ENCODE measurements at regions not wholly inside any gene's neighbourhood (a gene's known extent, or its start where the extent isn't known, plus 50 kb on each side); places are given as distances from the start of the nearest gene placed in this dataset.

DNA sequence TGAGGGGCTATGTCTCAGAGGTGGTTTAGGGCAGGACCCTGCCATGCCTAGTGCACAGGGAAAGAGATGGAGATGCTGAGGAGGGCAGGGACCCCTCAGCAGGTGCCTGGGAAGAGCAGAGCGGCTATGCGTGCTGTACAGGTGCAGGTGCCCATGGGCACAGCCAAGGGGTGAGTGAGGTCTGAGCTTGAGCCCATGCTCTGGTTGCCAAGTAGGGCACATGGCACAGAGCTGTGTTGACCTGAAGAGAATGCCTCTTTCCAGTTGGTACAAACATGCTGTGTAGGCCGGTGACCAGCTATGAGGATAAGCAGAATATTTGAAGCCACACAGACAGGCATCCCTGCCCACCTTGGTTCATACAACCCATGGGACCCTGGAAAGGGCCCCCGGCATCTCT lies 65.8 kb upstream of the NECTIN1 start:
- no peak for TF ChIP-seq POLR2A (IDR thresholded peaks at IDR 0.05; ENCODE audit: low read depth, low read length)
- TF ChIP-seq, protein P1, sequence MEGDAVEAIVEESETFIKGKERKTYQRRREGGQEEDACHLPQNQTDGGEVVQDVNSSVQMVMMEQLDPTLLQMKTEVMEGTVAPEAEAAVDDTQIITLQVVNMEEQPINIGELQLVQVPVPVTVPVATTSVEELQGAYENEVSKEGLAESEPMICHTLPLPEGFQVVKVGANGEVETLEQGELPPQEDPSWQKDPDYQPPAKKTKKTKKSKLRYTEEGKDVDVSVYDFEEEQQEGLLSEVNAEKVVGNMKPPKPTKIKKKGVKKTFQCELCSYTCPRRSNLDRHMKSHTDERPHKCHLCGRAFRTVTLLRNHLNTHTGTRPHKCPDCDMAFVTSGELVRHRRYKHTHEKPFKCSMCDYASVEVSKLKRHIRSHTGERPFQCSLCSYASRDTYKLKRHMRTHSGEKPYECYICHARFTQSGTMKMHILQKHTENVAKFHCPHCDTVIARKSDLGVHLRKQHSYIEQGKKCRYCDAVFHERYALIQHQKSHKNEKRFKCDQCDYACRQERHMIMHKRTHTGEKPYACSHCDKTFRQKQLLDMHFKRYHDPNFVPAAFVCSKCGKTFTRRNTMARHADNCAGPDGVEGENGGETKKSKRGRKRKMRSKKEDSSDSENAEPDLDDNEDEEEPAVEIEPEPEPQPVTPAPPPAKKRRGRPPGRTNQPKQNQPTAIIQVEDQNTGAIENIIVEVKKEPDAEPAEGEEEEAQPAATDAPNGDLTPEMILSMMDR (conservative IDR thresholded peaks at IDR 0.05; ENCODE audit: low read depth, low read length) = no peak
- TF ChIP-seq BHLHE40 (IDR thresholded peaks at IDR 0.05; ENCODE audit: low read depth, low read length) = no peak
- no peak for TF ChIP-seq MXI1 (IDR thresholded peaks at IDR 0.05; ENCODE audit: borderline replicate concordance, low read depth, low read length)
- no peak for TF ChIP-seq SMC3 (IDR thresholded peaks at IDR 0.05; ENCODE audit: low read depth, low read length)
- no peak for TF ChIP-seq MAFK (IDR thresholded peaks at IDR 0.05; ENCODE audit: low read depth, low read length)
- TF ChIP-seq CEBPB (IDR thresholded peaks at IDR 0.05; ENCODE audit: low read depth, low read length) = no peak
- no peak for TF ChIP-seq RAD21 (IDR thresholded peaks at IDR 0.05; ENCODE audit: low read length)
- TF ChIP-seq, protein P2, sequence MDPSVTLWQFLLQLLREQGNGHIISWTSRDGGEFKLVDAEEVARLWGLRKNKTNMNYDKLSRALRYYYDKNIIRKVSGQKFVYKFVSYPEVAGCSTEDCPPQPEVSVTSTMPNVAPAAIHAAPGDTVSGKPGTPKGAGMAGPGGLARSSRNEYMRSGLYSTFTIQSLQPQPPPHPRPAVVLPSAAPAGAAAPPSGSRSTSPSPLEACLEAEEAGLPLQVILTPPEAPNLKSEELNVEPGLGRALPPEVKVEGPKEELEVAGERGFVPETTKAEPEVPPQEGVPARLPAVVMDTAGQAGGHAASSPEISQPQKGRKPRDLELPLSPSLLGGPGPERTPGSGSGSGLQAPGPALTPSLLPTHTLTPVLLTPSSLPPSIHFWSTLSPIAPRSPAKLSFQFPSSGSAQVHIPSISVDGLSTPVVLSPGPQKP (IDR thresholded peaks at IDR 0.05; ENCODE audit: borderline replicate concordance, low read depth, low read length) = no peak
- no peak for TF ChIP-seq RFX5 (IDR thresholded peaks at IDR 0.05; ENCODE audit: low read depth, low read length)
- TF ChIP-seq RCOR1 (IDR thresholded peaks at IDR 0.05; ENCODE audit: insufficient replicate concordance, low read length) = no peak

Data from IMR-90 (cell line).